BLaER1 treated with 17β-estradiol and CSF1 and Interleukin-3, amounts not matched to agents 10 nM and 100 nM (cell line): ENCODE measurements at regions not wholly inside any gene's neighbourhood (a gene's known extent, or its start where the extent isn't known, plus 50 kb on each side); places are given as distances from the start of the nearest gene placed in this dataset.

Source experiments
- H3K27ac ChIP-seq, 11 experiments: shearing (Covaris generic); formaldehyde crosslinking; 2 replicates each; pipeline ENCODE4 v1.8.1; 2022
- H3K27me3 ChIP-seq, 11 experiments: shearing (Covaris generic); formaldehyde crosslinking; 2 replicates each; pipeline ENCODE4 v1.8.1; 2022
- H3K36me3 ChIP-seq, 11 experiments: shearing (Covaris generic); formaldehyde crosslinking; 2 replicates each; pipeline ENCODE4 v1.8.1; 2022
- H3K4me1 ChIP-seq, 10 experiments: shearing (Covaris generic); formaldehyde crosslinking; 2 replicates each; pipeline ENCODE4 v1.8.1; 2022
- H3K4me2 ChIP-seq, 11 experiments: shearing (Covaris generic); formaldehyde crosslinking; 2 replicates each; pipeline ENCODE4 v1.8.1; 2022
- H3K4me3 ChIP-seq, 10 experiments: shearing (Covaris generic); formaldehyde crosslinking; 2 replicates each; pipeline ENCODE4 v1.8.1; 2022
- H3K9ac ChIP-seq, 11 experiments: shearing (Covaris generic); formaldehyde crosslinking; 2 replicates each; pipeline ENCODE4 v1.8.1; 2022
- H3K9me3 ChIP-seq, 11 experiments: shearing (Covaris generic); formaldehyde crosslinking; replicated peaks in 1 of 11; 2 replicates each; pipeline ENCODE4 v1.8.1; 2022
- H4K20me1 ChIP-seq, 11 experiments: shearing (Covaris generic); formaldehyde crosslinking; 2 replicates each; pipeline ENCODE4 v1.8.1; 2022
- Cebpa-rat ChIP-seq, 11 experiments: shearing (Covaris generic); IDR thresholded peaks; 2 replicates each; pipeline ENCODE4 v1.8.1; 2022

- no peak for TF ChIP-seq Cebpa-rat (IDR thresholded peaks at IDR 0.05)
- no peaks in the 10 kb centered on the region for H3K36me3 ChIP-seq
- H4K20me1 ChIP-seq: no peaks in the 10 kb centered on the region
- H3K27me3 ChIP-seq: no peaks in the 10 kb centered on the region
- H3K4me3 ChIP-seq: no peak overlapping the region
- no peak overlapping the region for H3K27ac ChIP-seq
- H3K4me2 ChIP-seq: no peak overlapping the region
- H3K4me1 ChIP-seq: no peaks in the 10 kb centered on the region
- H3K9ac ChIP-seq: no peak overlapping the region
- peaks cover 8 to 14% (median 11%) of the 10 kb centered on the region in 11 experiments; a peak in 18 of 22 replicates for H3K9me3 ChIP-seq
Measured at GRCh38 chr5:60007729-60008128, 114.2 kb upstream of the PDE4D start.

GRCh38 chr5:59999056-59999455, 105.5 kb upstream of the PDE4D start:
- no peak overlapping the region for H3K9ac ChIP-seq
- H3K9me3 ChIP-seq: peaks cover 8 to 16% (median 10%) of the 10 kb centered on the region in 11 experiments; a peak in 18 of 22 replicates
- no peak for TF ChIP-seq Cebpa-rat (IDR thresholded peaks at IDR 0.05)
- no peak overlapping the region for H3K4me2 ChIP-seq
- no peaks in the 10 kb centered on the region for H4K20me1 ChIP-seq
- H3K4me1 ChIP-seq: no peaks in the 10 kb centered on the region
- H3K27ac ChIP-seq: no peak overlapping the region
- H3K36me3 ChIP-seq: no peaks in the 10 kb centered on the region
- no peak overlapping the region for H3K4me3 ChIP-seq
- no peaks in the 10 kb centered on the region for H3K27me3 ChIP-seq

DNA sequence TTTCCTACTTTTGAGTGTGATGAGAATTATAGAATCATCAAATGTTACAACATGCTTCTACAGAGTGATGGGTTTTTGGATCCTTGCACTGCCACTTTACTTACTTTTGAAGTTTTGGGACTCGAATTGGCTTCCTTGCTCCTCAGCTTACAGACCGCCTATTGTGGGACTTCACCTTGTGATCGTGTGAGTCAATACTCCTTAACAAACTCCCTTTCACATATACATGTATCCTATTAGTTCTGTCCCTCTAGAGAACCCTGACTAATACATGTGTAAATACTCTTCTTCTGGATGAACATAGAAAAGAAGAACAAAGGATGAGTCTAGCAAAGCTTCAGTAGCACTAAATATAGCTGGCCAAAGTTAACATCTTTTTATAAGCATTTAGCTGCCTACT, 98.7 kb upstream of the PDE4D start:
- no peak overlapping the region for H3K27ac ChIP-seq
- no peak for TF ChIP-seq Cebpa-rat (IDR thresholded peaks at IDR 0.05)
- no peaks in the 10 kb centered on the region for H4K20me1 ChIP-seq

GRCh38 chr5:59988396-59988795, 94.9 kb upstream of the PDE4D start:
- H3K4me1 ChIP-seq: no peaks in the 10 kb centered on the region
- H3K27ac ChIP-seq: no peak overlapping the region
- H4K20me1 ChIP-seq: no peaks in the 10 kb centered on the region
- no peak overlapping the region for H3K4me2 ChIP-seq
- TF ChIP-seq Cebpa-rat (IDR thresholded peaks at IDR 0.05): peak in 2 of 11 experiments; percentile 14 to 59; a peak in 2 of 22 replicates
- H3K27me3 ChIP-seq: no peaks in the 10 kb centered on the region
- H3K36me3 ChIP-seq: no peaks in the 10 kb centered on the region
- H3K9me3 ChIP-seq: no peaks in the 10 kb centered on the region
- H3K9ac ChIP-seq: no peak overlapping the region
- H3K4me3 ChIP-seq: no peak overlapping the region

More for the DNA sequence above, 98.7 kb upstream of the PDE4D start:
- Histone ChIP-seq H3K4me2 (no peak overlapping the region), H3K9me3 (no peaks in the 10 kb centered on the region), H3K9ac (no peak overlapping the region), H3K27me3 (no peaks in the 10 kb centered on the region), H3K4me1 (no peaks in the 10 kb centered on the region), H3K36me3 (no peaks in the 10 kb centered on the region), H3K4me3 (no peak overlapping the region)

DNA sequence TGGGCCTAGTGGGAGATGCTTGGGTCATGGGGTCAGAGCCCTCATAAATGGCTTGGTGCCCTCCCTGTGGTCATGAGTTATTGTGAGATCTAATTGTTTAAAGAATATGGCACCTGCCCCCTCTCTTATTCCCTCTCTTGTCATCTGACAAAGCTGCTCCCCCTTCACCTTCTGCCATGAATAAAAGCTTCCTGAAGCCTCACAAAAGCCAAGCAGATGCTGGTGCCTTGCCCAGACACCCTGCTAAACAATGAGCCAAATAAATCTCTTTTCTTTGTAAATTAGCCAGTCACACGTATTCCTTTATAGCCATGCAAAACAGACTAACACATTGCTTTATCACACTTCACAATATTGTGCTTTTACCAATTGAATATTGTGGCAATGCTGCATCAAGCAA, 82.8 kb upstream of the PDE4D start:
- Histone ChIP-seq H3K36me3 (no peaks in the 10 kb centered on the region), H3K9ac (no peak overlapping the region)
- no peak for TF ChIP-seq Cebpa-rat (IDR thresholded peaks at IDR 0.05)

DNA sequence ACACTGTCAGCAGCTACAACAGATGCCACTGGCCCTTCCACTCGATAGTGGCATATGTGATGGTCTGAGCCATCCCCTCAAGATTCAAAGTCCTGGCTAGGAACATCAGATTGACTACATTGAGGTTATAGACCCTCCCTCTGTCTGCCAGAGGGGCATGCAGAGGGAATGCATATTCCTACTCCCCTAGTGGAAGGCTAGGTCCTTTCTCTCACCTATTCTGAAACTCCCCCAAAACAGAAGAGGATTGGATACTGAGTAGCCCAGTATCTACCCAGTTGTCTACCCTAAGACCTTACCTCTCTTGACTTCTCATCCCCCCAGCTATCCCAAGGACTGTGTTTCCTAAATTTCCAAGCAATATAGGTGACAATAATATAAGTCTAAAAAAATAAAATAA, 78.5 kb upstream of the PDE4D start:
- H3K4me1 ChIP-seq: no peaks in the 10 kb centered on the region
- TF ChIP-seq Cebpa-rat (IDR thresholded peaks at IDR 0.05): no peak
- no peaks in the 10 kb centered on the region for H3K36me3 ChIP-seq

More for the DNA sequence above, 82.8 kb upstream of the PDE4D start:
- Histone ChIP-seq H3K9me3 (no peaks in the 10 kb centered on the region), H3K27ac (no peak overlapping the region), H3K4me1 (no peaks in the 10 kb centered on the region), H3K27me3 (no peaks in the 10 kb centered on the region), H3K4me2 (no peak overlapping the region), H3K4me3 (no peak overlapping the region), H4K20me1 (no peaks in the 10 kb centered on the region)

DNA sequence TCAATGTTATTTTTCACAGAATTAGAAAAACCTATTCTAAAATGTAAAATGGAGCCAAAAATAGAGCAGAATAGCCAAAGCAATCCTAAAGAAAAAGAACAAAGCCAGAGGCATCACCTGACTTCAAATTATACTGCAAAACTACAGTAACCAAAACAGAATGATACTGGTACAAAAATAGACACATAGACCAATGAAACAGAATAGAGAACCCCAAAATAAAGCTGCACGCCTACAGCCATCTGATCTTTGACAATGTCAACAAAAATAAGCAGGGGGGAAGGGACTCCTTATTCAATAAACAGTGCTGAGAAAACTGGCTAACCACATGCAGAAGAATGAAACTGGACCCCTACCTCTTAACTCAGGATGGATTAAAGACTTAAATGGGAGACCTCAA, 65.8 kb upstream of the PDE4D start:
- no peaks in the 10 kb centered on the region for H4K20me1 ChIP-seq
- no peaks in the 10 kb centered on the region for H3K9me3 ChIP-seq
- H3K4me2 ChIP-seq: no peak overlapping the region
- no peak overlapping the region for H3K4me3 ChIP-seq
- TF ChIP-seq Cebpa-rat (IDR thresholded peaks at IDR 0.05): no peak
- H3K36me3 ChIP-seq: no peaks in the 10 kb centered on the region
- H3K27ac ChIP-seq: no peak overlapping the region
- H3K9ac ChIP-seq: no peak overlapping the region
- no peaks in the 10 kb centered on the region for H3K4me1 ChIP-seq
- H3K27me3 ChIP-seq: no peaks in the 10 kb centered on the region

More for the DNA sequence above, 78.5 kb upstream of the PDE4D start:
- Histone ChIP-seq H3K9ac (no peak overlapping the region), H4K20me1 (no peaks in the 10 kb centered on the region), H3K4me3 (no peak overlapping the region), H3K27me3 (no peaks in the 10 kb centered on the region), H3K9me3 (no peaks in the 10 kb centered on the region), H3K4me2 (no peak overlapping the region), H3K27ac (no peak overlapping the region)

GRCh38 chr5:59956130-59956783, 62.7 kb upstream of the PDE4D start:
- Histone ChIP-seq H3K27me3 (no peaks in the 10 kb centered on the region), H3K27ac (no peak overlapping the region), H3K4me1 (no peaks in the 10 kb centered on the region), H3K36me3 (no peaks in the 10 kb centered on the region), H3K4me3 (no peak overlapping the region), H3K9ac (no peak overlapping the region), H3K9me3 (no peaks in the 10 kb centered on the region), H4K20me1 (no peaks in the 10 kb centered on the region), H3K4me2 (no peak overlapping the region)
- TF ChIP-seq Cebpa-rat (IDR thresholded peaks at IDR 0.05): no peak

DNA sequence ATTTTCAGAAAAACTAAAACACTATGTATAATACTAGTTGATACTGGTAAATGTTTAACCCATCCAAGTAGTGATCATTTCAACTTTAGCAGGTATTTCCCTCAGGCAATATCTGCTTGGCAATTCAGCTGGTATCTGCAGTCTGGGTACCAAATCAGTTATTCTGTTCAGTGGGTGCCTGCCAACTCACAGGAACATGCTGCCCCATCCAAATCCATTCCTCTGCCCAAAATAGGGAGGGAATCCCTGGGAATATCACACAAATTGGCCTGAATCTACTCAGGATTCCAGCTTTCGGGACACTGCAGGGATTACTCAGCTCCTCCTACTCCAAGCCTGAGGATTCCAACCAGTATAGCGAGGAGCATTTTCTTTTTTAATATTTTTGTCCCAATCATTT, 61.7 kb upstream of the PDE4D start:
- H3K9me3 ChIP-seq: no peaks in the 10 kb centered on the region
- H3K27ac ChIP-seq: no peak overlapping the region
- no peaks in the 10 kb centered on the region for H3K27me3 ChIP-seq

DNA sequence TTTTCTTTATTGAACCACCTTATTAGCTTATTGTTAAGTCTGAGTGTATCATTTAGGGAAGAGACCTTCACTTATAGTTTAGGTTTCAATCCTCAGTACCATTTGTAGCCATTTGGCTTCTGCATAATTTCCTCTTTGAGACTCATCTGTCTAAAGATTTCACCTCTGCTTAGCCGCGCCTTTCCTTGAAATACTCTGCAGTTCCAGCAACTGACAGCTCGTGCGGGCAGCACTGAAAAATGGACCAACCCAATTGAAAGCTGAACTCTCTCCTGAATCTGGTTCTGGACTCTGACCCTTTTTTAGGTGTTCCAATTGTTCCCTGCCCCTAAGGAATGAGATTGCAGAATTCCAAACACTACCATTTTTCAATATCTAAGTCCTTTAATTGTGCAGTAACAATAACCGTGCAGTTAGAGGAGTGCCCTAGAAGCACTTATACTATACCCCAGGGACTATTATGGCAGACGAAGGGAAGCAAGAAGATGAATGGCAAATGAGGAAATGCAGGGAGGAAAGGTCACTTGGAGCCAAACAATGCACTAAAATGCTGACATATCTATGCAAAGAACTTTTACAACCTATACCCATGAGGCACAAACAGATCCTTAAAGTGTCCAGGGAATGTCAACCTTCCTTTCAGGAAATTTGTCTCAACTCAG, 50.1 kb upstream of the PDE4D start:
- Histone ChIP-seq H4K20me1 (no peaks in the 10 kb centered on the region), H3K27ac (no peak overlapping the region), H3K27me3 (no peaks in the 10 kb centered on the region), H3K4me1 (no peaks in the 10 kb centered on the region), H3K4me2 (no peak overlapping the region), H3K4me3 (no peak overlapping the region), H3K9me3 (no peaks in the 10 kb centered on the region), H3K36me3 (no peaks in the 10 kb centered on the region), H3K9ac (no peak overlapping the region)
- no peak for TF ChIP-seq Cebpa-rat (IDR thresholded peaks at IDR 0.05)

More for the DNA sequence above, 61.7 kb upstream of the PDE4D start:
- TF ChIP-seq Cebpa-rat (IDR thresholded peaks at IDR 0.05): no peak
- no peaks in the 10 kb centered on the region for H3K4me1 ChIP-seq
- H4K20me1 ChIP-seq: no peaks in the 10 kb centered on the region
- no peak overlapping the region for H3K4me2 ChIP-seq
- no peak overlapping the region for H3K4me3 ChIP-seq
- no peak overlapping the region for H3K9ac ChIP-seq
- H3K36me3 ChIP-seq: no peaks in the 10 kb centered on the region
